Stimulated activated CD4-positive, alpha-beta T cell treated with anti-CD3 and anti-CD28 coated beads, TNF-alpha, amount 100 ng/mL, for 4 hours (primary cell): ENCODE measurements at regions not wholly inside any gene's neighbourhood (a gene's known extent, or its start where the extent isn't known, plus 50 kb on each side); places are given as distances from the start of the nearest gene placed in this dataset.

Source experiments
- DNase-seq, 3 experiments: peaks; one replicate each; pipeline ENCODE4 v3.0.0-alpha.2; 2020; ENCODE audit warnings: low read depth in 3 of 3

DNA sequence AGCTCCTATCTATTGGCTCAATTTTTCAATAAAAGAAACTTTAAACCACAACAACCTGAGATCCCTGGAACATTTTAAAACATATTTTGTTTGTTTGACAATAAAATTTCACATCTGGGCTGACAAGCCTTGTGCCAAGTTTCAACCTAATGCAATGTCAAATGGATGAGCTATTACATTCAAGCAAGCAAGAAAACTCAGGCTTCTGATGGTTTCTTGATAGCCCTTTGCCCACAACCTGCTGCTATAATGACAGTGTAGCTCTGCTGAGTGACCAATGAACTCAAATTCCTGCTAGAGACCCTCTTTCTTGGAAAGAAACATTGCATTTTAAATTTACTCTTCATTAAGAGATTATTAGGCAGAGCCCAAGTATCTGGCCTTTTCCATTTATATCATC lies 472.9 kb downstream of the ARHGEF28 start:
- no peak for DNase-seq

DNA sequence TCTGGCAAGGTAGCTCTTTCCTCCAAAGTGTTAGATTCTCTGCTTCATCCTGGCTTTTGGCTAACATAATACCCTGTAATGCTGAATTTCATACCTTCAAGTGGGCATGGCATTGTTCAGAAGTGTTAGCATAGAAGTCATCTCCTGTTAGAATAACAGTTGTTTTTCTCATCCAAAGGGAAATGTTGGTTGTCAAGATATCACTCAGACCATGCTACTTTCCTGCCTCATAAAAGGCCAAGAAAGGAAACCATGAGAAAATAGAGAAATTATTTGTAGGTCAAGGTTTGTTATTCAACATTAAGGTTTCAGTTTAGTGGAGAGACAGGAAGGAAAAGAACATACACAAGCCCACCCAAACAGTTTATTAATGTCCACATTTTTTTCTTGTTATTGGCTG lies 472.5 kb downstream of the ARHGEF28 start:
- DNase-seq = no peak

DNA sequence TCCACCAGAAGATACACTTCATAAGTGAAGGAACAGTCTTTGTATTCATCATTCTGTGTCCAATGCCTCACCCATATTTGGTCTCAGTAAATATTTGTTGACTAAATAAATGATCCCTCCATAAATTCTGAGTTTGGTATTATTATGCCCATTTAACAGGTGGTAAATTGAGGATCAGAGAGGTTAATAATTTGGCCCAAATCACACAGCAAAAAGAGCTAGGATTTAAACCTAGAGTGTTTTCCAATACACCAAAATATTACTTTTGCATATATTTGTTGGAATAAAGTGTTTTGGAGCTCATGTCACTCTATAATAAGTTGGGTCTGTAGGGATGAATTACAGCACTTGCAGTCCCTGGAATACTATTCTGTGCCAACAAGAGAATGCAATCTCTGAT lies 470.3 kb downstream of the ARHGEF28 start:
- no peak for DNase-seq

DNA sequence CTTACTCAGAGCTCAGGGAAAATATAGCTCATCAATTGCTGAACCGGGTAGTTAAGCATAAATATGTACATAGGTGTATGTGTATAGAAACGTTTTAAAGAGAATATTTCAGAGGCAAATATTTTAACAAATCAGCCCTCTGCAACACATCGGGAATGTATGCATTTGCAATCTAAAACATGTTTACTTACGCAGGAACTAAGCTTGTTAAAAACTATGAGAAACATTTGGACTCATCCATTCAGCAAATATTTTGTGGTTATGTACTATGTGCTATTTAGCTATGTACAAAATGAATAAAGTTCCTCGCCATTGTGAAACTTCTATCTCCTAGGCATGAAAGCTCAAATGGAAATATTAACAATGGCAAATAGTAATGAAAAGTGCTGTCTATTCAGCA lies 469.9 kb downstream of the ARHGEF28 start:
- no peak for DNase-seq

DNA sequence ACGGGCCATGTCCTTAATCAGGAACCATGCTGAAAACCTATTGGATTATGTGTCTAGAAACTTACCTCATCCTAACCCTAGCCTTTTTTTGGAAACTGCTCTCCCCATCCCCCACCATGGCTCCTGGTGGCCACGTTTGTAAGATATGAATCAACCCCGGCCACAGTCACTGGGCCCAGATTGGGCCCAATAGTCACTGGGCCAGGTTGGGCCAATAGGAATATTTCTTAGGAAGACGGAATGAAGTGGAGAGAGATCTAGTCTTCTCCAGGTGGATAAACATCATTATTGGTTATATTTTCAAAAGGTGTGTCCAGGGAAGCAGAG lies 468.7 kb downstream of the ARHGEF28 start:
- no peak for DNase-seq

DNA sequence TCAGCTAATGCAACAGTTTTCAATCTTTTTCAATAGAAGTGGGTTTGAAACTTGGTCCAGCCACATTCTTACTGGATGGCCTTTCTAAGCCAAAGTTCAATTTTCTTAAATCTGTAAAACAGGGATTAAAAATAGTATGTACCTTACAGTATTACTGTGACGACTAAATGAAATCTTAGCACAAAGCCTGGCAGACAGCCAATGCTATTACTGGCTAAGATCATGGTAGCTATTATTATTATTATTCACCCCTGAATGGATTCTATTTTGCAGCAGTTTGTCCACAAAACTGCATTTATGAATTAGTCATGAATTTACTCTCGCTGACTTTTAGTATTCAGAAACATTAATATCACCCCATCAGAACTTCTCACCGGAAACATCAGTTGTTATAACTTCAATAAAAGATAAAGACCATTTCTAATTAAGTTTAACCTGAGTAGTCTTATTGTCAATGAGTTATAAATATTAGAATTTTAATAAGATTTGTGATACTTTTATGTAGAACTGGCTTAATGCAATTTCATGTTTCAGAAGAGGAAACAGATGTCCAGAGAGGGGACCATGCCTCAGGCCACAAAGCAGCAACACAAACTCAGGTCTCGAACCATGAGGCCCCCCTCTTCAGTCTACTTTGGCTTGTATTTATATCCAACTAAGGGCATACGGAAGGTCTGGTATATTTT lies 468.2 kb downstream of the ARHGEF28 start:
- DNase-seq = no peak

DNA sequence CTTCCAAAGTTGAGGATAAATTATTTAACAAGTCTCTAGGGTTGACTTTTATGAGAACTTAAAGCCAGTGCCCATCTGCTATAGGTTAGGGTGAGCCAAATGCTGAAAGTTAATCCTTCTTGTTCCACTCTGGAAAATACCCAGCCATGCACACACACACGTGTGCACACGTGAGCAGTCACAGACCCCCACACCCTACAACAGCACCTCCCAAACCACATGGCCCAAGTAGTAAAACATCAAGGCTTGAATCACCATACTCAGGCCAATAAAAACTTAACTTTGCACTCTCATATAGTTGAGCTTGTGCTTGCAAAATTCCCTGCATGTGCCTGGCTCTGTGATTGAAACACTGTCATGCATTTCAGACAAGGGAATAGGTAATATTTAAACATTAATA lies 467.6 kb downstream of the ARHGEF28 start:
- no peak for DNase-seq

DNA sequence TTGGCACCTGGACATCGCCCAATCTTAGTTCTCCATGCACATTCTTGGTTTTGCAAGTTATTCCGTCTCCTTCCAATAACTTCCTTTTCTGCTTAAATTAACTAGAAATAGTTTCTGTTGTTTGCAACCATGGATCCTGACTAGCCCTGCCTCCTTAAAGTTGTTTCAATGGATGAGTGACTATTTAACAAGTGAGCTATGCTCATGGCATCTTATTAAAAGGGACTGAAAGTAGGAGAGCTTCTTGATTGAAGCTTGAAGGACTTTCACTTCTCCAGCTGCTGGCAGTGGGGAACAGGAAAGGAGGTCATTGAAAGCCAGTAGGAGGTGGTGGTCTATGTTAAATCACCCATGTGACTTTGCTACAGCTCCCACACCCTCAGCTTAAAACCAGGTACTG lies 466.8 kb downstream of the ARHGEF28 start:
- DNase-seq = no peak

DNA sequence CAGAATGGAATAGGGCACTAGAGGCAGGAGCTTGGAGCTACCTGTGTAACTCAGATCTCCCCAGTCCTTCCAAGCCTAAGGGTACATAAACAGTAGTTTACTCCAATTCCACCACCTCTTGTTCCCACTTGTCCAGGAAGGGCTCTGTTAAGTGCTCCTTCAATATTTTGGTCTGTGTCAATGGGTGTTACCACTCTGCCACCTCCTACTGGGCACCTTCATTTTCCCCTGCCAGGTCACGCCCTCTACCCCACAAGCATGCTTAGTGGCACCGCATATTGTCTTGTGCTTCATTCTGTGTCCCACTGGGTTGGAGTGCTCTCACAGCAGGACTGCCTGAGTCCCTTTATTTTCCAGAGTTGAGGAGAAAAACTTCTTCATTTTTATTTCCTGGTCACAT lies 459.8 kb downstream of the ARHGEF28 start:
- DNase-seq = no peak

DNA sequence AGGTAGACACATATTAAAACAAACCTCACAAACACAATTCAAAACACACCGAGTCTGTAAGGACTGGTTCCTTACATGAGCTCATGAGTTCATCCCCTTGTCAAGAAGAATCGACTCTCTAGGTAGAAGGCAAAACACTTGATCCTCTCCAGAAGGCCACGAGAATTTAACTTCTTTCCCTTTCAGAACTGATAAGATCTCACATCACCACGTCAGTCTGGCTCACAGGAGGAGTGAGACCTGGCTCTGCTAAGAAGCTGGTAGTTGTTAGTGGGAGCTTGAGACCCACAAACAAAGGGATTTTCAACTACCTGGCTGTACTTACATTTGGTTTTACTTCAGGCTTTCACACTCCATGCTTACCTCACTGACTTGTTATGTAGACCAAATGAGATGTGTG lies 459.2 kb downstream of the ARHGEF28 start:
- DNase-seq = no peak

DNA sequence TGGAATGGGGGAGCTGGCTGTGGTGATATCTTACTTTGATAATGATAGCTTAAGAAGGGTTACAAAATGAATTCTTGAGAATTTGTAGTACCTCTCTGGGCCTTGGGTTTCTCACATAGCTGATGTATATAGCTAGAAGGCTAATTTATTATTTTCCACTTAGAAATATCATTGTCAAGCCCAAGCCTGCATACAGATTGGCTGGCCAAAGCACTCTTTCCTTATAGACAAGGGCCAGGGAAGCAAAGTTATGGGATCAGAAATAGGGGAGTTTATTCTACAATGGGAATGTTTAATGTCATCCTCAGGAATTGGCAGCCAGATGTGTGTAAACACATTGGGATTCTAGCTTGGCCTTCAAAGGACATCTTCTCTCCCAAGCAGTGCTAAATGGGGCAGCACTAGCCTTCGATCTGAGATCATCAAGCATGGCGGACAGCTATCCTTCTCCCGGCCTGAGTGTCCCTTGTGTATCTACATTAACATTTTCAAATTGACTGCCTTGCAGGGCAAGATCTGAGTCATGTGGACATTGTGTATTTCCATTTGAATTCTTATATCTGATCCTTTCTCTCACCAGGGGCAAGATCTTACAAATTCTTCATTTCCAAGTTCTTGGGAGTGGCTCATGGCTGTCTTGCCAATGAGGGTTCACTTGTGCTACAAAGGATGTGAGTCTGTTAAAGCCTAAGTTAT lies 457.2 kb downstream of the ARHGEF28 start:
- no peak for DNase-seq

DNA sequence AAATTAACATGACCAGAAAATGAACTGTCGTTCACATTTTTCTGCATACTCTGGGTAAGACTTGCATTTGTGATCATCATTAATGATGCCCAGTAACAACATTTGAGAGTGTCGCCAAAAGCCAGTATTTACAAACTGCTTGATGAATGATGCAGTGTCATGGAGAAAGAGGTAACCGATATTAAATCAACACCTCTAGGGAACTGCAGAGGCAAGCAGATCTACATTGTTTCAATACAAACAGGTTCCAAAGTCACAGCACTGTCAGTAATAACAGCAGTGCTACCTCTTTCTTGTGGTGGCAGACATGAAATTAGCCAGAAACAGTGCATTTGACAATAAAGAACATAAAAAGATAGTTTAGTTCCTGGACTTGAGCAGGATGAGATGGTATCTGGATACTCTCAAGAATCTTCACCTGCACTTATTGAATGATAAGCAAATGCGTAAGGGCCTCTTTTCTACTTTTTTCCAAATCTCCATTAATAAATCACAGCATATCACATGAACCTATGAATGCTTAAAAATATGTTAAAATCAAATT lies 456.6 kb downstream of the ARHGEF28 start:
- DNase-seq = no peak

DNA sequence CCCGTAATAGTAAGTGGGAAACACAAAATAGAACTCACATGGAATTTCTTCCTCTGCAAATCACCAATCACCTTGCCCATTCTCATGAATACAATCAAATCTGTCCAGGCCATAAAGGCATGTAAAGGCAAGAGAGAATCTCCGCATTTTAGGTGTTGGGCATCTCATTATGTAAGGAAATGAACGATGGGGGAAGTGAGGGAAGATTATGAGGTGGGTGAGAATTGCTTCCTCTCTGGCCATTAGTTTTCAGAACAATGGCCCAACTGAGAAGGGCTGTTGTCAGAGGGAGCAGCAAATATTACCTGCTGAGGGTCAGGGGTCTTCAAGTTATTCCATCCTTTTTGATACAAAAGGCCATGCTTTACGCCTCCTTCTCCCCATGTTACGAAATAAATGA lies 455.1 kb downstream of the ARHGEF28 start:
- no peak for DNase-seq

DNA sequence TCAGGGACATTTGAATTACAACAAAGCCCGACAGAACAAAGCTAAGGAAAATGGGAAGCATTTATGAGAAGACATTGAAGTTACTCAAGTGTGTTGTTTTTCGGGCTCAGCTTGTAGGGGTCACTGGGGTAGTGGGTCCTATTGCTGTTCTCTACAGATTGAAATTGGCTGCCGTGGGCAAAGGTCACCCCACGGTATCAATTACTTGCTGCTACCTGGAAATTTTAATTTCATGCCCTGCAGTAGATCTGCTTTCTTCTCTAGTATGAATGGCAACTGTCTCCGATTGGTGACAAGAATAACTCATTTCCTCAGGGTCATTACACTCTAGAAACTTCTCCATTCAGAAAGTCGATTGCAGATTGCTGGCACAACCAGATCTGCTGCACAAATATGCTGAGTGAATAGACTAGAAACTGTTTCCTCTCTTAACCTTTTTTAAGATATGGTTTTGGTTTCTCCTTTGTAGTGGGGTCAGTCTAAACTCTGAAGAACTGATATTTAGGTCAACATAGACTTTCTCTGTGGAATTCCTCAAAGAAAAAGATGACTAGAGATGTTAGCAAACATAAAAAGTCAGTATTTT lies 454.1 kb downstream of the ARHGEF28 start:
- no peak for DNase-seq

DNA sequence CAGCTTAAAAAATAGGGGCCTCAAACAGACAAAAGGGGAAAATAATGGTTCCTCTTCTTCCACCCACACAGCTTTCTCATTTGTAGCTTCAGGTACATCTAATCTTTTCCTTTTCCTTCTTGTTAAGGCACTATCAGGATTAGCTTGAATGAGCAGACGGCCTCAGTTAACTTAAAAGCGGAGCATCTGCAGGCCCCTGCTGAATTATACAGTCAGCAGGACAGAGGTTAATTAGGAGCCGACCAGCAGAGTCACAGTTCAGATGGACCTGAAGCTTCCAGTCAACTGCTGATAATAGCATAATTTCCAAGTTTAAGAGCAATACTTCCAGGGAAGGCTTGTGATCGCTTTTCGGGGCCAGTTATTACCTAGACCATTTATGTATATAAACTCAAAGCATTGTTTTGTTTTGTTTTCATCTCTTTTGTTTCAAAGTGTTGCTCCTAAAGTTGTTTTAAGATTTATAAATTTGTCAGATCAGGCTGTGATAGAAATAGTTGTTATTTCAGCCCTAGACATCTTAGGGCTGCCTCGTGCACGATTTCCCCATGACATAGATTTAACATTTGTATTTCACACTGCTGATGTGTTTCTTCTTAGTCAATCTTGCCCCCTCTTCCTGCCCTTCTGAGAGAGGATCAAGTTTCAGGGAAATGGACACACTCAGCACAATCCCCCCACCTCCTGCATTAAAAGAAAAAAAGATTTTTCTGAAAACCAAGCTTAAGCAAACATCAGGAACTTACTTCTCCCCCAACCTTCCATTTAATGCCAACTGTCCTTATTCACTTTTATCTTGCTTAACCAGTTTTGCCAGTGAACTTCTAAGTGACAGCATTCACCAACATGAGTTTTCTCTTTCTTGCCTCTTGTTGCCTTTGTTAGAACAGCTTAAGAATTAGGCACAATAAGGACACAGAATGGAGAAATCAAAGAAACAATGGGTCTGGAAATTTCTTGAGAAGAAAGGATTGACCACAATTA lies 449.8 kb downstream of the ARHGEF28 start:
- no peak for DNase-seq

DNA sequence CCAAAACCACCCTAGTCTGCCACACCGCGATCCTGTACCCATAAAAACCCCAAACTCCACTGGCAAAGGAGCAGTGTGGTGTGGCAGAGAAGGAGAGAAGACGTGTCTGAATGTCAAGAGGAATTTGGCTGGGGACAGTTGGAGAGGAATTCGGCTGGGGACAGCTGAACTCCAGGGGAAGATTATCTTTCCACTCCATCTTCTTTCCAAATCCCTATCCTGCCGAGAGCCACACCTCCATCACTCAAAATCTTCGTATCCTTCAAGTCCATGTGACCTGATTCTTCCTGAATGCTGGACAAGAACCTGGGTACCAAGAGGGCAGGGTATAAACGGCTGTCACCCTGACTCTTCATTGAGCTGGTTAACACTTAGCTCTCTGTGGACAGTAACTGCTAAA lies 448.1 kb downstream of the ARHGEF28 start:
- DNase-seq = no peak

DNA sequence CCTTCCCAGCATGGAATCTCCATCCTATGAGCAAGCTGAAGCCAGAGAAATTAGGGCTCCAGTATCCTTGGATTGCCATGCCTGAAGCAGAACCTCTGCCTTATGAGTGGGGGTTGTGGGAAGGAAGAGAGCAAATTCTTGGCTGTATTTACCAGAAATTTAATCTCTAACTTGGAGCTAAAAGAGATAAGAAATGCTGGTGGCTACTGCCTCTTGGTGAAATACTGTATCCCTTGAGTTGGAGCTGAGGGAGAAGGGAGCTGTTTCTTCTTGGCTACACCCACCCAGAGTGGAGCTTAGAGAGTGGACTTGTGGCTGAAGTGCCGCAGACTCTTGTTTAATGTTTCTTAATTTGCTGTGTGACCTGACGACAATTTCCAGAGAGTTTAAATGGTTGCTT lies 447.3 kb downstream of the ARHGEF28 start:
- no peak for DNase-seq

DNA sequence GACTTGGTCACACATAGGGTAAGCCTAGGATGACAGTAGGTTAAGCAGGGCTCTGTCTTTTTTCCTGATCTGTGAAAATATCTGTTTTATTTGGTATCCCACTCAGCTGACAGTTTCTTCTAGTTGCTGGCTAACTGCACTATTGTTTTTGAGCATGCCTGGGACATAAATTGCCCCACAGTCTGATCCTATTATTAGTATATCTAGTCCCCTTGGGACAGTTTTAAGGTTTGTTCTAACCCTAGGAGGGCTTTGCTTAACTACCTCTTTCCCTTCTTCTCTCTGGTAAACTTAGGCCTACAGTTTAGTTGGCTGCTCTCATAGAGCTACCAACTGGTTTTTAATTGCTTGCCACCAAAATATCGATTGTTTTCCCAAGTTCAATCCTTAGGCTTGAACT lies 446.6 kb downstream of the ARHGEF28 start:
- no peak for DNase-seq

DNA sequence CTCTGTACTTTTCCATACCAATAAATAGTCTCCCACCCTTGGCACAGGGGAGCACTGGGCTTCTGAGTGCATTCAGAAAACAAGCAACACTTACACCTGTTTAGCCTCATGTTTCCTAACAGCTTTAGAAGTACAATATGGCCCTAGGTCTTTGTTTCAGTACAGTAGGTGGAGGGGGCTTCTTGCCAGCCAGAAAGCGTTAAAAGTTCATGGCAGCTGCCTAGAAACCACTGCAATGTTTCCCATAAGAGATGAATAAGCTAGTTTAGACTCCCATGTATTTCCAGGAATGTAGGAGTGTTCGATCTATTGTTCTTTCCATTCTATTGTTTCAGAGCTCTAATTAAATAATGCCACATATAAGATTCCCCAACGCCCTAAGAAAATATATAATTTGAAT lies 444.8 kb downstream of the ARHGEF28 start:
- DNase-seq = no peak

DNA sequence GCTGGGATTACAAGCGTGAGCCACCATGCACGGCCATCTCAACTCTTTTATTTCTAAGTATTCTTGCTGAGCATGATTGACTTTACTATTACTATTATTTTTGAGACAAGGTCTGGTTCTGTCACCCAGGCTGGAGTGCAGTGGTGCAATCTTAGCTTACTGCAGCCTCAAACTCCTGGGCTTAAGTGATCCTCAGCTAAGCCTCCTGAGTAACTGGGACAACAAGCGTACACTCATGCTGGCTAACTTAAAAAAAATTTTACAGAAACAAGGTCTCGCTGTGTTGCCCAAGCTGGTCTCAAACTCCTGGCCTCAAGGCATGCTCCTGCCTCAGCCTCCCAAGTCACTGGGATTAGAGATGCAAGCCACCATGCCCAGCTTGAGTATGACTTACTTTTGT lies 443.7 kb downstream of the ARHGEF28 start:
- DNase-seq = no peak

DNA sequence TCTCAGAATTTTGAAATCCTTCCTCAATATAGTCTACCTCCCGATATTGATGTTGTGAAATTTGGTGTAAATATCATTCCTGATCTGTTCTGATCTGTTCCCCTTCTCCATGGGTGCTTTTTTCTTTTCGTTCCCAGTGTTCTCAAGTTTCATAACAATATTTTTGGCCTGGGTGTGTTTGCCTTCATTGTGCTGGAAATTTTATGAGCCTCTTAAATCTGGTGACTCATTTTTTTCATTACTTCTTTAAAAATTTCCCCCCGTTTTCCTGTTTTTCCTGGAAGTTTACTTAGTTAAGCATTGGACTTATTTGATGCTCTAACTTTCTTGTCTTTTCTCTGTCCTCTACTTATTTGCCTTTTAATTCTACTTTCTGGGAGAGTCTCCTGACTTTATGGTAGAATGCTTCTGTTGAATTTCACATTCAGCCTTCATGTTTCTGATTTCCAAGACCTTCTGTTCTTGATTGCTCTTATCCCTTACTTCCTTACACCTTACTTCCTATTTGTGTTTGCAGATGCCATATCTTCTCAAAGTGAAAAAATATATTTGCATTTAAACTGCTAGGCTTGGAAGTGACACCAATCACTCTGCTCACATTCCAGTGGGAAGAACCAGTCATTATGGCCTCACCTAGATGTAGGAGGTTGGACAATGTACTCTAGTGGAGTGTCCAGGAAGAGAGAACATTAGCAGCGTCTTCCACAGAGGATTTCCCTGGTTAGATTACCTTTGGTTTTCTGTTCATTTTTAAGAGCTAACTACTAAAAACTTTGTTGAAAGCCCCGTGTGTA lies 441.9 kb downstream of the ARHGEF28 start:
- DNase-seq = no peak
